GM20431 (cell line): ENCODE measurements at regions not wholly inside any gene's neighbourhood (a gene's known extent, or its start where the extent isn't known, plus 50 kb on each side); places are given as distances from the start of the nearest gene placed in this dataset.

ENCODE experiments used
- in situ Hi-C: fragments of 300-500 bp; cut with MseI, MboI; formaldehyde crosslinking; loops from one replicate; pipeline ENCODE4 v1.15.0; 2020; ENCODE audit warnings: low sequenced_read_pairs; ENCODE audit not compliant: unreplicated experiment

GRCh38 chr13:79695754-79696153 is 214.8 kb downstream of the NDFIP2 start:
- in situ Hi-C loops = loop anchor here (25.0 kb wide), 1 partner anchor 667 kb away; no protein-coding TSS in a partner anchor

GRCh38 chr13:79692846-79693245 is 211.9 kb downstream of the NDFIP2 start:
- in situ Hi-C loops = loop anchor here (25.0 kb wide), 1 partner anchor 669 kb away; no protein-coding TSS in a partner anchor

- in situ Hi-C loops = loop anchor here (25.0 kb wide), 1 partner anchor 670 kb away; no protein-coding TSS in a partner anchor
Observed at GRCh38 chr13:79691826-79692225, 210.9 kb downstream of the NDFIP2 start.

GRCh38 chr13:79688741-79689140 is 207.8 kb downstream of the NDFIP2 start:
- in situ Hi-C loops = loop anchor here (25.0 kb wide), 1 partner anchor 674 kb away; no protein-coding TSS in a partner anchor

- in situ Hi-C loops = loop anchor here (25.0 kb wide), 1 partner anchor 676 kb away; no protein-coding TSS in a partner anchor
Observed at GRCh38 chr13:79686441-79686840, 205.5 kb downstream of the NDFIP2 start.

GRCh38 chr13:79684371-79684770 is 203.4 kb downstream of the NDFIP2 start:
- in situ Hi-C loops = loop anchor here (25.0 kb wide), 1 partner anchor 678 kb away; no protein-coding TSS in a partner anchor

GRCh38 chr13:79682164-79682563 is 201.2 kb downstream of the NDFIP2 start:
- in situ Hi-C loops = loop anchor here (25.0 kb wide), 1 partner anchor 680 kb away; no protein-coding TSS in a partner anchor

GRCh38 chr13:79681069-79681468 is 200.1 kb downstream of the NDFIP2 start:
- in situ Hi-C loops = loop anchor here (25.0 kb wide), 1 partner anchor 681 kb away; no protein-coding TSS in a partner anchor

- in situ Hi-C loops = loop anchor here (25.0 kb wide), 1 partner anchor 682 kb away; no protein-coding TSS in a partner anchor
Observed at GRCh38 chr13:79680485-79680884, 199.5 kb downstream of the NDFIP2 start.

GRCh38 chr13:79679334-79679733 is 198.4 kb downstream of the NDFIP2 start:
- in situ Hi-C loops = loop anchor here (25.0 kb wide), 1 partner anchor 683 kb away; no protein-coding TSS in a partner anchor

- in situ Hi-C loops = loop anchor here (25.0 kb wide), 1 partner anchor 684 kb away; no protein-coding TSS in a partner anchor
Observed at GRCh38 chr13:79678100-79678499, 197.1 kb downstream of the NDFIP2 start.

- in situ Hi-C loops = loop anchor here (25.0 kb wide), 1 partner anchor 686 kb away; no protein-coding TSS in a partner anchor
Observed at GRCh38 chr13:79675931-79676660, 195.1 kb downstream of the NDFIP2 start.

GRCh38 chr13:79674765-79675515 is 194.0 kb downstream of the NDFIP2 start:
- in situ Hi-C loops = loop anchor here (25.0 kb wide), 1 partner anchor 687 kb away; no protein-coding TSS in a partner anchor

GRCh38 chr13:79673993-79674377 is 193.0 kb downstream of the NDFIP2 start:
- in situ Hi-C loops = no loop called here

- in situ Hi-C loops = no loop called here
Observed at GRCh38 chr13:79673310-79673992, 192.5 kb downstream of the NDFIP2 start.

GRCh38 chr13:79671420-79671819 is 190.5 kb downstream of the NDFIP2 start:
- in situ Hi-C loops = no loop called here

- in situ Hi-C loops = no loop called here
Observed at GRCh38 chr13:79668201-79668752, 187.3 kb downstream of the NDFIP2 start.

- in situ Hi-C loops = no loop called here
Observed at GRCh38 chr13:79667771-79668170, 186.8 kb downstream of the NDFIP2 start.

GRCh38 chr13:79663977-79664636 is 183.2 kb downstream of the NDFIP2 start:
- in situ Hi-C loops = no loop called here
